GM18517 (cell line): ENCODE measurements at regions not wholly inside any gene's neighbourhood (a gene's known extent, or its start where the extent isn't known, plus 50 kb on each side); places are given as distances from the start of the nearest gene placed in this dataset.
"Not testable (repeated sequence)": the region's sequence is repeated elsewhere in the genome, so short reads cannot be mapped to it uniquely, and the experiment has no call there.

Experiments used
- ATAC-seq: cut with Tn5 transposase; IDR thresholded peaks from one replicate; pipeline ENCODE4 v1.9.1; 2021; ENCODE audit warnings: mild to moderate bottlenecking, moderate library complexity; ENCODE audit not compliant: unreplicated experiment

GRCh38 chr14:106474261-106475028 is 948.1 kb downstream of the TMEM121 start:
- ATAC-seq, result not testable (repeated sequence)

DNA sequence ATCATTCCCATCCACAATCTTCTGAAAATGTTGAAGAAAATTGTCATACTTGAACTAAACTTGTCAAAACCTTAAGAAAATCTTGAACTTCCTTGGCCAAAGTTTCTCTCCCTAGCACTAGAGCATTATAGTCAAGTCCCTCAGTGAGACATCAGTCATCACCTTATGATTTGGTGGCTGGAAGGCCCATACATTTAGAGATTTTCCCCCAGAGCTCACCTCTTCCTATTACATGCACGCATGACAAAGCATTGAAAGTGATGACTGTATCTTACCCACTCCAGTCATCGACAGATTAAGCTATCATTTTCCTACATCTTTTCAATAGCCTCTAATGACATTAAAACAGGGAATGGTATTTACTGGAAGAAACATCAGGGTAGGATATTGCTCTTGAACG is 948.8 kb downstream of the TMEM121 start:
- ATAC-seq, result not testable (repeated sequence)

- ATAC-seq, result not testable (repeated sequence)
These were observed 951.2 kb downstream of the TMEM121 start for GRCh38 chr14:106477600-106477999.

DNA sequence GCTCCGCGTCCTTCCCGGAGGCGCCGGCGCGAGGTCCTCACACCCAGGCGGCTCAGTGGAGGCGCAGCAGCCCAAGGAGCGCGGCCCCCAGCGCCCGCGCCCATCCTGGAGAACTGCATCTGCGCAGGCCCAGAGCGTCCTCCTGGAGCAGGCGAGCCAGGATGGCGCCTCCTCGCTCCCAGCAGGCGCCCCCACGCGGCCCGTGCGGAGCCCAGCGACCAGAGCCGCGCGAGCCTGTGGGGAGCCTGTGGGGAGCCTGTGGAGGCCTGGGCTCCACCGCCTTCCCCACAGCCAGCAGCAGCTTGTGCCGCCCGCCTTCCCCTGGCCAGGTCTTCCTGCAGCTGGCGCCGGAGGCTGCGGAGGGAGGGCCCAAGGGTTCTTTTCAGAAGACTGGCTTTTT is 953.9 kb downstream of the TMEM121 start:
- ATAC-seq, result not testable (repeated sequence)

GRCh38 chr14:106482213-106482612 is 955.8 kb downstream of the TMEM121 start:
- not testable (repeated sequence) for ATAC-seq

GRCh38 chr14:106487600-106487999 is 961.2 kb downstream of the TMEM121 start:
- no peak for ATAC-seq

DNA sequence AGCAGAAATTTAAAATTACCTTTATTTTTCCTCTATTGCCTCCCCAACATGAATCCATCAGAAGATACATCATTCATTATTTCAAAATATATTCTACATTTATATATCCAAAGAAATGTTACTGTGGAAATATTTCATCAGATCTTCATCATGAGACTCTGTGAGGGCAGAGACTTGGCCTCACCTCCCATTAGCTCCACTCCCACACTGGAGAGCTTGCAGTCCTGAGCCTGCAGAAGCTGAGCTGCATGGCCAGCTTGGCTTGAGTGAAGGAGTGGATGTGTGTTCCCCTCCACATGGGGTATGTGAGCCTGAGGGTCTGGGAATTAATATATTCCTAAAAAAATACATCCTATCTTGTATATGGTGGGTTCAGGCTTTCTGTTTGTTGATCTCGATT is 961.9 kb downstream of the TMEM121 start:
- no peak for ATAC-seq

GRCh38 chr14:106489112-106489881 is 962.9 kb downstream of the TMEM121 start:
- ATAC-seq, result no peak

DNA sequence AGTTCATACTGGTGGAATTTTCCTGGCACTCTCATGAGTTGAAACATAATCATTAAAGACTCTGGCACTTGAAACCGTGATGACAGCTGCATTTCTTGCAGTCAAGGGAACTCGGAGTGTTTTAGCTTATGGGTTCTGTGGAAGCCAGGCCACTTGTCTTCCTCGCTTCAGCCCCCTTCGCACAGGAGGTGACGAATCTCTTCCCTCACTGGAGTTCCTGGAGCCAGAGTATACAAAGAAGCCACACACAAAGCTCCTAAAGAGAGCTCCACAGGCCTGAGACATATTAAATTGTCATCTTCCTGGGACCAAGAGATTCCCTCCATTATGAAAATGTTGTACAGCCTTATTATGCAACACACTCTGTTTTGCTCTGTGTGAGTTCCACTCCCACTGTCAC is 964.1 kb downstream of the TMEM121 start:
- no peak for ATAC-seq

GRCh38 chr14:106491851-106492250 is 965.5 kb downstream of the TMEM121 start:
- no peak for ATAC-seq

GRCh38 chr14:106493962-106494823 is 967.8 kb downstream of the TMEM121 start:
- ATAC-seq, result no peak

DNA sequence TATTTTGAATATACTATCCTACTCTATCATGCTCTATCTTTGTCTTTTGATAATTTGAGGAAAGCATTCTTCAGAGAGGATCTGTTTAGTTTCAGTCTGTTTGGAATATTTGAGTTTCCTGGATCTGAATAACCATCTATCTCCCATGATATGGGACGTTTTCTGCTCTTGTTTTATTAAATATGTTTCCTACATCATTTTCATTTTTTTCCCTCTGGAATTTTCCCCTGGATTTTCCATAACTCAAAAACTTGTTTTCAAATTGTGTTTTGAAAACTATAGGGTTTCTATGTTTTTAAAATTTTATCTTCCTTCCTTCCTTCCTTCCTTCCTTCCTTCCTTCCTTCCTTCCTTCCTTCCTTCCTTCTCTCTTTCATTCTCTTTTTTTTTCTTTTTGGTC is 974.2 kb downstream of the TMEM121 start:
- ATAC-seq, result no peak

GRCh38 chr14:106501898-106502297 is 975.5 kb downstream of the TMEM121 start:
- ATAC-seq, result no peak

- no peak for ATAC-seq
These were observed 979.0 kb downstream of the TMEM121 start for GRCh38 chr14:106505366-106505765.

- ATAC-seq, result no peak
These were observed 980.5 kb downstream of the TMEM121 start for GRCh38 chr14:106506881-106507305.

DNA sequence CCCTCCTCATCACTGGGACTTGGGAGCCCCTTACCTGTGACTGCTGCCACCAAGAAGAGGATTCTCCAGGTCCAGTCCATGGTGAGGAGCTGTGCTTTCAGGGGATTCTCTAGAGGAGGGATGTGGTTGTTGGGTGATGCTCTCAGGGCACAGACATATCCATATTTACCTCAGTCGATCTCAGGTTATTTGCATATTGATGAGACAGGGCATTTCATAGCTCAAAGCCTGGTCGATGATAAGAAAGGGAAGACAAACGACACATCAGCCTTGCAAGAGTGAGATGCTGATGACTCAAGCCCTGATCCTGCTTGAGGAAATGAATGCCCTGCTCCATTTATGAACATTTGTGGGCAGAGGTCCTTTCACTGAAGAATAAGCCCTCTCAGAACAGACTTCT is 981.0 kb downstream of the TMEM121 start:
- no peak for ATAC-seq

DNA sequence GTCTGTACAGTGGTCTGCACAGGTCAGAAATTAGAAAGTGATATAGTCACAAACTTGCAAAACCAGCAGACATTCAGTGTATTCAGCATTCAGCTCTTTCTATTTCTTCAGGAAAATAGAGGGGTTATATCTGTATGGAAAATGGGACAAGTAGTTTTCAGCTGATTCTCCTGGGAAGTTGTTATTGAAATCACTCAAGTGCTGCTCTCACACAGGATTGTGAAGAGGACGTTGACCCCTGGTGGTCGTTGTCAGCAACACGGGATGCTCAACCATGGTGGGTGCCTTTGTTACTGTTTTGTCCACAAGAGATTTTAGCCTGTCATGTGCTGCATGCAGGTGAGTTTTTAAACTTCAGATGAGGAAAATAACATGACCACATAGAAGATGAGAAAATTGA is 981.8 kb downstream of the TMEM121 start:
- no peak for ATAC-seq

DNA sequence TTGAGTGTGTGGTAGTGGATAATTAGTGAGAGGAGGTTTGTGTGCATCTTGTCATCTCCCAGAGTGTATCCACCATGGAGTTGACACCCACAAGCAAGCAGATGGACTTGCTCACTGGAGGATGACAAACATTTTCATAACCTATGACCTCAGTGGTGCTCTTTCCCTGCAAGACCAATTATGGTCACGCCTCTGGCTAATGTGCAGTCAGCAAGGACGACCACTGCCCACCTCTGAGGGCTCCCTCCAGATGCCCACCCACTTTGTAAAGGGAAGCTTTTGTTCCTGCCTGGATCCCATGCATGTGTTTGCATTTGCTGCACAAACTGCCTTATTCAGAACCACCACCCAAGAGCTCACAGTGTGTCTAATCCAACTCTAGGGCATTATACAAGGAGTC is 982.8 kb downstream of the TMEM121 start:
- ATAC-seq, result no peak

- no peak for ATAC-seq
These were observed 983.4 kb downstream of the TMEM121 start for GRCh38 chr14:106509807-106510206.

DNA sequence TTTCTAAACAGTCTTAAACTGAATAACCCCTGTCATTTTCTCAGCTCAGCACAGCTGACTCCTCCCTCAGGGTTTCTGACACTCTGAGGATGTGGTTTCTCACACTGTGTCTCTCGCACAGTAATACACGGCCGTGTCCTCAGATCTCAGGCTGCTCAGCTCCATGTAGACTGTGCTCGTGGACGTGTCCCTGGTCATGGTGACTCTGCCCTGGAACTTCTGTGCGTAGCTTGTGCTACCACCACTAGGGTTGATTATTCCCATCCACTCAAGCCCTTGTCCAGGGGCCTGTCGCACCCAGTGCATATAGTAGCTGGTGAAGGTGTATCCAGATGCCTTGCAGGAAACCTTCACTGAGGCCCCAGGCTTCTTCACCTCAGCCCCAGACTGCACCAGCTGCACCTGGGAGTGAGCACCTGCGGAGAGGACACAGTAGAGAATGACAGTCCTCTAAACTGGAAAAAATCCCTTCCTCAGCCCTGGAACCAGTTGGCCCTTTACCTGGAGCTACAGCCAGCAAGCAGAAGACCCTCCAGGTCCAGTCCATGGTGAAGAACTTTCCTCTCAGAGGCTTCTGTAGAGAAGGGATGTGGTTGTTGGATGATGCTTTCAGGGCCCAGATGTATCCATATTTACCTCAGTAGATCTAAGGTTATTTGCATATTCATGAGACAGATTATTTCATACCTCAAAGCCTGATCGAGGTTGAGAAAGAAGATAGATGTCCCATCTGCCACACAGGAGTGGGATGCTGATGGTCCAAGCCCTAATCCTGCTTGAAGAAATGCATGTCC is 984.8 kb downstream of the TMEM121 start:
- ATAC-seq, result no peak
